ENCODE measurements at regions not wholly inside any gene's neighbourhood (a gene's known extent, or its start where the extent isn't known, plus 50 kb on each side); places are given as distances from the start of the nearest gene placed in this dataset.

DNA sequence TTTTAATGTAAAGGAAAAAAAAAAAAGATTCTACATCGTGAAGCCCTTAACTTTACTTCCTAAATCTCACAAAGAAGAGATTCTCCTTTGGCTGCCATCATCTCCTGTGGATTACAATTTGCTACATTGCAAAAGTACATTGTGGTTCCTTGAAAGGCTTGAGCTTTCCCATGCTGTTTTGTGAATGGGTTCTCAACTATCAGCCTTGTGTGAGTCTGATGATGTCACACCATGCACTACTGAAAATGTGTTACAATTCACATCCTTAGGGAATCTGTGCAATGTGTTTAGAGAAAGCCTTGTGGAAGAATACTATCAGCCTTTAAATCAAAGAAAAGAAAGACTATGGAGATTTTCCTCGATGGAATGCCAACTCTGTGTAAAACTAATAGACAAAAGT, 510.0 kb upstream of the ALCAM start:
- TF ChIP-seq SP1 (IDR thresholded peaks at IDR 0.05) (no peak), FOXK2 (IDR thresholded peaks at IDR 0.05) (no peak), ELF4 (IDR thresholded peaks at IDR 0.05) (no peak), L3MBTL2 (conservative IDR thresholded peaks at IDR 0.05) (no peak), NFRKB (IDR thresholded peaks at IDR 0.05) (no peak), BHLHE40 (IDR thresholded peaks at IDR 0.05; ENCODE audit: borderline replicate concordance) (no peak), FOXA1 (IDR thresholded peaks at IDR 0.05) (no peak), ZNF384 (IDR thresholded peaks at IDR 0.05) (no peak), FOXM1 (IDR thresholded peaks at IDR 0.05; ENCODE audit: borderline replicate concordance) (no peak), SUZ12 (IDR thresholded peaks at IDR 0.05) (no peak), CTBP1 (IDR thresholded peaks at IDR 0.05; ENCODE audit: borderline replicate concordance) (no peak), HDGF (IDR thresholded peaks at IDR 0.05; ENCODE audit: borderline replicate concordance) (no peak)
- TF ChIP-seq, protein P1, sequence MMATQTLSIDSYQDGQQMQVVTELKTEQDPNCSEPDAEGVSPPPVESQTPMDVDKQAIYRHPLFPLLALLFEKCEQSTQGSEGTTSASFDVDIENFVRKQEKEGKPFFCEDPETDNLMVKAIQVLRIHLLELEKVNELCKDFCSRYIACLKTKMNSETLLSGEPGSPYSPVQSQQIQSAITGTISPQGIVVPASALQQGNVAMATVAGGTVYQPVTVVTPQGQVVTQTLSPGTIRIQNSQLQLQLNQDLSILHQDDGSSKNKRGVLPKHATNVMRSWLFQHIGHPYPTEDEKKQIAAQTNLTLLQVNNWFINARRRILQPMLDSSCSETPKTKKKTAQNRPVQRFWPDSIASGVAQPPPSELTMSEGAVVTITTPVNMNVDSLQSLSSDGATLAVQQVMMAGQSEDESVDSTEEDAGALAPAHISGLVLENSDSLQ (IDR thresholded peaks at IDR 0.05): no peak

All from HEK293T (cell line).